Ovary (tissue), 7 donors: ENCODE measurements at regions not wholly inside any gene's neighbourhood (a gene's known extent, or its start where the extent isn't known, plus 50 kb on each side); places are given as distances from the start of the nearest gene placed in this dataset.

Source experiments
- DNase-seq, 5 donors: peaks; one replicate each; pipeline ENCODE4 v3.0.0-alpha.2; 2019 to 2020
- H3K27ac ChIP-seq, 2 donors: fragments of 200-600 bp; one replicate each; pipeline versions ENCODE4 v1.5.1 to v1.8.0; 2019 to 2022
- H3K27me3 ChIP-seq: fragments of 200-600 bp; one replicate; pipeline ENCODE4 v1.8.0; 2022
- H3K36me3 ChIP-seq: fragments of 200-600 bp; sonication (generic); one replicate; pipeline ENCODE4 v1.5.1; 2019
- H3K4me1 ChIP-seq: one replicate; pipeline ENCODE4 v1.8.1; 2013; ENCODE audit warnings: mild to moderate bottlenecking, moderate library complexity; ENCODE audit not compliant: insufficient read depth
- H3K4me3 ChIP-seq: fragments of 200-600 bp; sonication (generic); one replicate; pipeline ENCODE4 v1.5.1; 2017
- H3K9me3 ChIP-seq, 2 donors: fragments of 200-600 bp in 1 of 2; sonication (generic) in 1 of 2; one replicate each; pipeline versions ENCODE4 v1.5.1 to v1.8.1; 2013 to 2019; ENCODE audit warnings: mild to moderate bottlenecking in 1 of 2, moderate library complexity in 1 of 2
- EP300 ChIP-seq: sonication (generic); formaldehyde crosslinking; IDR thresholded peaks from one replicate; pipeline ENCODE4 v1.6.1; 2017; ENCODE audit warnings: antibody characterized with exemption
- POLR2A ChIP-seq: fragments of 450-650 bp; IDR thresholded peaks from one replicate; pipeline ENCODE4 v1.6.1; 2017; ENCODE audit warnings: antibody characterized with exemption, mild to moderate bottlenecking, moderate library complexity
- WGBS, 3 donors: extraction: QIAGEN DNeasy Blood & Tissue Kit in 1 of 3; methylation state at CpG; one replicate each; pipeline versions ENCODE4 v1.1.5 to v1.1.7; 2013 to 2017; 5-methylcytosine and 5-hydroxymethylcytosine counted together
- intact Hi-C, 4 donors: fragments of 100-400 bp; cut with DNase I; formaldehyde crosslinking; loops; one replicate each; pipeline versions ENCODE4 v1.11.0 to v1.15.1; 2022 to 2023
- TF ChIP-seq, protein P1 (sequence below), 3 donors: fragments of 450-650 bp in 2 of 3; fragments of 200-600 bp in 1 of 3; IDR thresholded peaks; one replicate each; pipeline versions ENCODE4 v1.5.1 to v1.8.0; 2016 to 2022; ENCODE audit warnings: antibody characterized with exemption in 3 of 3, mild to moderate bottlenecking in 1 of 3
- donor health status: DM: no; HTN: no; CAD: no; lungs with moderate emphysema.
- donor health status: DM: no; HTN: no; CAD: no.
- donor health status: Bipolar disorder and iron deficiency.
- donor health status: DM: no; HTN: no; CAD: no.
- donor health status: DM: yes; HTN: yes; CAD: no.

DNA sequence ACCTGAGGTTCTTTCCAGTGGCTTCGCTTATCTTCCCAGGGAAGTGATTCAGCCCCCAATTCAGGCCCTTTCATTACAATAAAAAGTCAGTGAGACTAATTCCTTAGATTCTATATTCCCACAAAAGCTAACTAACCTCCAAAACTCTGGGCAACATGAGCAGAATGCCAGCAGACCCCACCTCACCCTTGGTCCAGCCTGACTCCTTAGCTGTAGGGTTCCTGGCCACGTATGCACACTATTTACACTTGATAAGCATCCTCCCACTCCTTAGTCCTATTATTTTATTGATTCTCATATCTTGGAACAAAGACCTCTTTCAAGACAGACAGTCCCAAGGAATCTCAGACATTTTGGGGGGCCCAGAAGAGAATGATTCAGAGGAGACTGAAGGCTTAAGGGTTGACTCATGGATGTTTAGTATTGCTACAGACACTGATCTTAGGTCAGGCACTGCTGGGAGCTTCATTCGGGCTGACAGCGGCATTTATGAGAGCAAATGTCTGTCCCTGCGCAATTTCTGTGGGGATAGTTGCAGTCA is 162.6 kb upstream of the GDF10 start:
- no peak for DNase-seq
- no peaks in the 10 kb centered on the region for H3K4me1 ChIP-seq
- H3K36me3 ChIP-seq: no peaks in the 10 kb centered on the region
- H3K27ac ChIP-seq: no peak overlapping the region
- no peaks in the 10 kb centered on the region for H3K9me3 ChIP-seq
- intact Hi-C loops: no loop called here
- no peak overlapping the region for H3K4me3 ChIP-seq
- H3K27me3 ChIP-seq: no peaks in the 10 kb centered on the region
- 61 to 72% (median 63%) methylated on average over 5 of the region's 5 CpGs for WGBS, 3 donors
- TF ChIP-seq, protein P1, sequence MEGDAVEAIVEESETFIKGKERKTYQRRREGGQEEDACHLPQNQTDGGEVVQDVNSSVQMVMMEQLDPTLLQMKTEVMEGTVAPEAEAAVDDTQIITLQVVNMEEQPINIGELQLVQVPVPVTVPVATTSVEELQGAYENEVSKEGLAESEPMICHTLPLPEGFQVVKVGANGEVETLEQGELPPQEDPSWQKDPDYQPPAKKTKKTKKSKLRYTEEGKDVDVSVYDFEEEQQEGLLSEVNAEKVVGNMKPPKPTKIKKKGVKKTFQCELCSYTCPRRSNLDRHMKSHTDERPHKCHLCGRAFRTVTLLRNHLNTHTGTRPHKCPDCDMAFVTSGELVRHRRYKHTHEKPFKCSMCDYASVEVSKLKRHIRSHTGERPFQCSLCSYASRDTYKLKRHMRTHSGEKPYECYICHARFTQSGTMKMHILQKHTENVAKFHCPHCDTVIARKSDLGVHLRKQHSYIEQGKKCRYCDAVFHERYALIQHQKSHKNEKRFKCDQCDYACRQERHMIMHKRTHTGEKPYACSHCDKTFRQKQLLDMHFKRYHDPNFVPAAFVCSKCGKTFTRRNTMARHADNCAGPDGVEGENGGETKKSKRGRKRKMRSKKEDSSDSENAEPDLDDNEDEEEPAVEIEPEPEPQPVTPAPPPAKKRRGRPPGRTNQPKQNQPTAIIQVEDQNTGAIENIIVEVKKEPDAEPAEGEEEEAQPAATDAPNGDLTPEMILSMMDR (IDR thresholded peaks at IDR 0.05): no peak
- no peak for TF ChIP-seq POLR2A
- no peak for TF ChIP-seq EP300

DNA sequence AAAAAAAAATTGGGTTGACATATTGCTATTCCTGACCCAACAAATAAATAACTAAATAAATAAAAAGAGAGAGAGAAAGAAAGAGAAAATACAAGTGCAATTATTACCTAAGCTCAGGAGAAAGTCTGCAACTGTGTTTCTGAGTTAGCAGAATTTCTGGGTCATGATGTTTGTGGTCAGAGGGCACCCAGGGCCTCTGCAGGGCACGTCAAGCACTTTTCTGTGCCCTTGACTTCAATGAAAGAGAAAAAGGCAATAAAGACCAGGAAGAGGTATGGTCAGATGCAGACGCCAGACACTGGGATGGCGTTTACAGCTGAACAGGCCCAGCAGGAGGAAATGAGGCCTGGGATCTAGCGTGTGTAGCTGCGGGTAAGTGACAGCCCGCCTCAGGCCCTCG is 160.9 kb upstream of the GDF10 start:
- Histone ChIP-seq H3K9me3 (no peaks in the 10 kb centered on the region), H3K4me3 (no peak overlapping the region), H3K4me1 (no peaks in the 10 kb centered on the region), H3K27me3 (no peaks in the 10 kb centered on the region), H3K36me3 (no peaks in the 10 kb centered on the region), H3K27ac (no peak overlapping the region)
- TF ChIP-seq EP300 (no peak), POLR2A (no peak)
- TF ChIP-seq, protein P1 (IDR thresholded peaks at IDR 0.05): no peak
- DNase-seq: no peak
- WGBS, 3 donors: 66 to 85% (median 75%) methylated on average over 7 of the region's 7 CpGs
- intact Hi-C loops: no loop called here

DNA sequence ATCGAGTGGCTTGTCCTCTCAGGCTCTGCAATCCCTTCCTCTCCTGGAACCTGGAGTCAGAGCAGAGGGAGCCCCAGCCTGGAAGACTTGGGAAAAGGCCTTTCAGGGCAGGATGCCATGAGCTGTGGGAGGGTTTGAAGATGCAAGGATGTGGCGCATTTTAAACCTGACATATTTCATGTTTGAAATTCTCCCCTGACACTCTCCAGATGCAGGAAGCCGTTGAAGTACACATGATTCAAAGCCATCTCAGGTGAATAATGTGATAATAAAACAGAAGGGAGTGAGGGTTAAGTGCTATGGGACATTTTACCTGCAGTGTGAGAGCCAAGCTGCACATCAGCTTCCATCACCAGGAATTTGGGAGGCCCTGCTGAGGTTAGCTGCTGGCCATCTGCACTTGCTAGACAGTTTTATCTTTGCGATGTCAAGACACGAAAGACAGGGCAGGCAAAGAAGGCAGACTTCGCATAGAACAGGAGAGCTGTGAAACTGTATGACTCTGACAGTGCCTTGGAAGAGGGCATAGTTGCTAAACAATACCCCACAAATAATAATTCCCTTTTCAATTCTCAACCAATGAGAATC is 159.1 kb upstream of the GDF10 start:
- Histone ChIP-seq H3K9me3 (no peaks in the 10 kb centered on the region), H3K27ac (no peak overlapping the region), H3K4me1 (no peaks in the 10 kb centered on the region), H3K27me3 (no peaks in the 10 kb centered on the region), H3K4me3 (no peak overlapping the region), H3K36me3 (no peaks in the 10 kb centered on the region)
- 46 to 52% (median 46%) methylated on average over 6 of the region's 6 CpGs for WGBS, 3 donors
- TF ChIP-seq POLR2A: no peak
- TF ChIP-seq EP300: no peak
- TF ChIP-seq, protein P1 (IDR thresholded peaks at IDR 0.05): no peak
- intact Hi-C loops: no loop called here
- DNase-seq: no peak

DNA sequence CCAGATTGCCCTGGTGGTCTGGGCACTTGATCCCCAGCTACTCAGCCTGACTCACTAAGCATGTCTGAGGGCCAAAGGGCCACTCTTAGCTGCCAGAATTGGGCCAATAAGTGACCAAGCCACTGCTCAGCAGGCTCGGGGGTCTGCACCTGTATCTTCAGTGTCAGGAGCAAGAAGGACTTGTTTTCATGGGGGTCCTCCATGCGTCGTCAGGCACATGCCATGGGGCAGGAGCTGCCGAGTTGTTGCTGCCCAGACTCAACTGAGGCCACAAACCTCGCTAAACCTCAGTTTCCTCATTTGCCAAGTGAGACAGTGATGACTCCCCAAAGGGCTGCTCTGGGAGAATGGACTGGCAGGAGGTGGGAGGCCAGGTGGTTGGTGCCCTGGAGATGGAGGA is 158.6 kb upstream of the GDF10 start:
- no peak for TF ChIP-seq POLR2A
- TF ChIP-seq, protein P1 (IDR thresholded peaks at IDR 0.05): no peak
- TF ChIP-seq EP300: no peak
- H3K4me1 ChIP-seq: no peaks in the 10 kb centered on the region
- no peak for DNase-seq
- intact Hi-C loops: no loop called here
- no peaks in the 10 kb centered on the region for H3K36me3 ChIP-seq
- WGBS, 3 donors: 90 to 100% (median 96%) methylated on average over 5 of the region's 5 CpGs
- H3K9me3 ChIP-seq: no peaks in the 10 kb centered on the region
- no peak overlapping the region for H3K4me3 ChIP-seq
- no peak overlapping the region for H3K27ac ChIP-seq
- H3K27me3 ChIP-seq: no peaks in the 10 kb centered on the region
